ENCODE measurements at regions not wholly inside any gene's neighbourhood (a gene's known extent, or its start where the extent isn't known, plus 50 kb on each side); places are given as distances from the start of the nearest gene placed in this dataset.

DNA sequence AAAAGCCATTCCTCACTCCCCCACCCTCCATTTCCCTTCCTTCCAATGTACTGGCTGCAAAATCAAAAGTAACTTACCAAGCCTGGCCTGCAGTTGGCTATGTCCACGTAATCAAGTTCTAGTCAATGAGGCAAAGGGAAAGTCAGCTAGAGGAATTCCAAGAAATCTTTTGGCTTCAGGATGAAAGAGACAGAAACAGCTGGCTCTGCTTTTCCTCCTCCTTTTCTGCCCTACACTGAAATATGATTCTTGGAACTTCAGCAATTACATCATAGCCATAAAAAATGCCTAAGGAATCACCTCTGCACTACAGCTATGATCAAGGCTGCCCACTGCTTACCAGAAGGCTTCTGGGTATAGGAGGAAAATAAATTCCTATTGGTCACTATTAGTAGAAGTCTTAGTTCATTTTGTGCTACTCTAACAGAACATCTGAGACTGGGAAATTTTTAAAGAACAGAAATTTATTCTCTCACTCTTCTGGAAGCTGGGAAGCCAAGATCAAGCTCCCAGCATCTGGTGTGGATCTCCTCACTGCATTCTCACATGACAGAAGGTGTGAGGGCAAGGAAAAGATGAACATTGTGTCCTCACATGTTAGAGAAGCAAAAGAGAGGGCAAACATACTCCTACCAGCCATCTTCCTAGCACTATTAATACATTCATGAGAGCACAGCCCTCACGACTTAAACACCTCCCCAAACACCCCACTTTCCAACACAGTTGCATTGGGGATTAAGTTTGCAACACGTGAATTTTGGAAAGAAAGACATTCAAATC is 219.9 kb downstream of the TMX3 start:
- in situ Hi-C loops (cut with MboI) = no loop called here
- 12 to 14% methylated on average over 3 of the region's 3 CpGs for WGBS, 2 experiments (ENCODE audit: low coverage in 1 of 2, low lambda C conversion rate in 2 of 2, missing lambda C conversion rate in 2 of 2)
- H3K9ac ChIP-seq = no peak overlapping the region
- no peaks in the 10 kb centered on the region for H3K36me3 ChIP-seq (ENCODE audit: low read depth)
- no peaks in the 10 kb centered on the region for H3K9me2 ChIP-seq (ENCODE audit: insufficient read depth)
- H3K9me3 ChIP-seq (ENCODE audit: low read depth) = no peaks in the 10 kb centered on the region
- H3K27me3 ChIP-seq (replicated peaks; ENCODE audit: insufficient read depth) = no peaks in the 10 kb centered on the region
- peak; percentile 86 for DNase-seq
- H3K79me2 ChIP-seq (ENCODE audit: insufficient read depth) = no peaks in the 10 kb centered on the region
- H3K27ac ChIP-seq = peak overlapping the region; percentile 25; the same call in 1 of the 2 replicates
- no peaks in the 10 kb centered on the region for H4K20me1 ChIP-seq (ENCODE audit: insufficient read depth)
- peaks cover 7% of the 10 kb centered on the region; the same call in 1 of the 2 replicates for H3F3A ChIP-seq (ENCODE audit: insufficient read depth)
- H3K4me3 ChIP-seq = 0 out of 2 replicates have a peak overlapping the region, but pooled peaks have one; percentile 28
- H3K4me2 ChIP-seq (ENCODE audit: unreplicated experiment) = peak overlapping the region; percentile 53
- H2AFZ ChIP-seq = peak overlapping the region; percentile 58
- H3K4me1 ChIP-seq (ENCODE audit: insufficient read depth) = peaks cover 9% of the 10 kb centered on the region
- TF ChIP-seq EZH2phosphoT487 (IDR thresholded peaks at IDR 0.05; ENCODE audit: insufficient read depth, low read depth) = no peak
- TF ChIP-seq EZH2 (IDR thresholded peaks at IDR 0.05; ENCODE audit: insufficient read depth, poor library complexity, severe bottlenecking) = no peak

DNA sequence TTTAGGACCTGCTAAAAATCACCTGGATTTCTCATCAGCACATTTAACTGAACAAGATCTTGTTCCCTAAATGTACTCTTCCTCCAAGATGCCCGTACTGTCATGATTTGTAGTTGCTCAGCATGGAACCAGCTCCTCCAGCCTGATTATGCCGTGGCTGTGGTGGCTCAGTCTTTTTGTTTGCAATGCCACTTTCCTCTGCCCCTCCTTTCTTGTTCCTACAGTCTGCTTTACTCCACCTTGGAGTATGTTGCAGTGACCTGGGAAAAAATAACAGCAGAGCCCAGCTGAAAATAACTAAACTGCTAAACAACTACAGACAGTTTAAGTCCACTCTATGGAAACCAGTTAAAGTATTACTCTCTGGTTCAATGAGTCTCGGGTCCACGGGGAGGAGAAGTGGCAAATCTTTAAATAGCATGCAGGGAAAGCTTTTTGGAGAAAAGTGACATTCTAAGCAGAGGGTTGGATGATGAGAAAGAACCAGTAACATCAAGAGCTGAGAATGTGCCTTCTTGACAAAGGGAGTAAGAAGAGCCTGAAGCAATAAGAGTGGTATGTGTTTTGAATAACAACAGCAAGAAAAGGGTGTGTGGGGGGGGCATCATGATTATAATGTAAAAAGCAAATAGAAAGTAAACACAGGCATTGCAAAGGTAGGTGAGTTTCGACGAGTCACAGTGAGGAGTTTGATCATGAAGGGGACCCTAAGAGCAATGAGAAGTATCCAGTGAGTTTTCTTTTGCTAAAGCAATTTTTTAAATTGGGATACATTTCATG is 225.7 kb downstream of the TMX3 start:
- WGBS, 2 experiments (ENCODE audit: low coverage in 1 of 2, low lambda C conversion rate in 2 of 2, missing lambda C conversion rate in 2 of 2) = 70 to 75% methylated on average over 6 of the region's 6 CpGs
- H3K27me3 ChIP-seq (replicated peaks; ENCODE audit: insufficient read depth) = no peaks in the 10 kb centered on the region
- H3K4me2 ChIP-seq (ENCODE audit: unreplicated experiment) = no peak overlapping the region
- H3K9me2 ChIP-seq (ENCODE audit: insufficient read depth) = no peaks in the 10 kb centered on the region
- H3K27ac ChIP-seq = no peak overlapping the region
- H4K20me1 ChIP-seq (ENCODE audit: insufficient read depth) = no peaks in the 10 kb centered on the region
- no peaks in the 10 kb centered on the region for H3K4me1 ChIP-seq (ENCODE audit: insufficient read depth)
- no peak overlapping the region for H3K9ac ChIP-seq
- no peaks in the 10 kb centered on the region for H3K36me3 ChIP-seq (ENCODE audit: low read depth)
- no peaks in the 10 kb centered on the region for H3F3A ChIP-seq (ENCODE audit: insufficient read depth)
- no peak for TF ChIP-seq EZH2phosphoT487 (IDR thresholded peaks at IDR 0.05; ENCODE audit: insufficient read depth, low read depth)
- no peak for TF ChIP-seq EZH2 (IDR thresholded peaks at IDR 0.05; ENCODE audit: insufficient read depth, poor library complexity, severe bottlenecking)
- no peak for DNase-seq
- no peak overlapping the region for H3K4me3 ChIP-seq
- no peaks in the 10 kb centered on the region for H3K9me3 ChIP-seq (ENCODE audit: low read depth)
- in situ Hi-C loops (cut with MboI) = no loop called here
- H3K79me2 ChIP-seq (ENCODE audit: insufficient read depth) = no peaks in the 10 kb centered on the region
- H2AFZ ChIP-seq = peak overlapping the region; percentile 32; the same call in 1 of the 2 replicates

DNA sequence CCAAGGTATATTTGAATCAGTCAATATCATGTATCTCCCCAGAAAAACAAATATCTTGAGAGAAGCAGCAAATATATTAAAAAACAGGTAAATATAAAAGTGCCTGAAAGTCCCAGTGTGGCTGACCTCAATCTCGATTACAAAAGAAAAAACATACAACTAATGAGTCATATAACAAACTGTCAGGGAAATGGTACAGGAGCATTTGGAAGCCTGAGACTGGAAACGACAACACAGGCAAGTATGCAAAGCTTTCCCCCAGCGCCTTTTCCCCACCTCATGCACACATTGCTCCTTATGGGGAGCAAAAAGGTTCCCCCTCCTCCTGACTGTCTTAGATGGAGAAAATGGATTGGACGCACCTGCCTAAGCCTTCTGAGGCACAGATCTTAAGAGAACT is 230.7 kb downstream of the TMX3 start:
- Histone ChIP-seq H3K27ac (no peak overlapping the region), H3K79me2 (ENCODE audit: insufficient read depth) (no peaks in the 10 kb centered on the region), H3K9me3 (ENCODE audit: low read depth) (no peaks in the 10 kb centered on the region), H3K4me2 (ENCODE audit: unreplicated experiment) (no peak overlapping the region), H3K4me3 (no peak overlapping the region), H3K36me3 (ENCODE audit: low read depth) (no peaks in the 10 kb centered on the region), H3K9ac (no peak overlapping the region), H4K20me1 (ENCODE audit: insufficient read depth) (no peaks in the 10 kb centered on the region), H3F3A (ENCODE audit: insufficient read depth) (no peaks in the 10 kb centered on the region), H2AFZ (no peak overlapping the region), H3K27me3 (replicated peaks; ENCODE audit: insufficient read depth) (no peaks in the 10 kb centered on the region), H3K4me1 (ENCODE audit: insufficient read depth) (no peaks in the 10 kb centered on the region), H3K9me2 (ENCODE audit: insufficient read depth) (no peaks in the 10 kb centered on the region)
- 83 to 90% methylated on average over 4 of the region's 4 CpGs for WGBS, 2 experiments (ENCODE audit: low coverage in 1 of 2, low lambda C conversion rate in 2 of 2, missing lambda C conversion rate in 2 of 2)
- DNase-seq = peak; percentile 8
- in situ Hi-C loops (cut with MboI) = no loop called here
- TF ChIP-seq EZH2 (IDR thresholded peaks at IDR 0.05; ENCODE audit: insufficient read depth, poor library complexity, severe bottlenecking) (no peak), EZH2phosphoT487 (IDR thresholded peaks at IDR 0.05; ENCODE audit: insufficient read depth, low read depth) (no peak)

DNA sequence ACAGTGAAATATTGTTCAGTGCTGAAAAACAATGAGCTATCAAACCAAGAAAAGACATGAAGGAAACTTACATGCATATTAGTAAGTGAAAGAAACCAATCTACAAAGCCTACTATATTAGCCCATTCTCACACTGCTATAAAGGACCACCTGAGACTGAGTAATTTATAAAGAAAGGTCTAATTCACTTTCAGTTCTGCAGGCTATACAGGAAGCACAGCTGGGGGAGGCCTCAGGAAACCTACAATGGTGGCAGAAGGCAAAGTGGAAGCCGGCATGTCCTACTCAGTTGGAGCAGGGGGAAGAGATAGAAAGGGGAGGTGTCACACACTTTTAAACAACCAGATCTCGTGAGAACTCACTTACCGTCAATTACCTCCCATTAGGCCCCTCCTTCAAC is 232.1 kb downstream of the TMX3 start:
- Histone ChIP-seq H3F3A (ENCODE audit: insufficient read depth) (no peaks in the 10 kb centered on the region), H3K36me3 (ENCODE audit: low read depth) (no peaks in the 10 kb centered on the region), H3K4me1 (ENCODE audit: insufficient read depth) (no peaks in the 10 kb centered on the region), H3K27ac (no peak overlapping the region), H3K4me3 (no peak overlapping the region), H2AFZ (no peak overlapping the region), H3K9me3 (ENCODE audit: low read depth) (no peaks in the 10 kb centered on the region), H4K20me1 (ENCODE audit: insufficient read depth) (no peaks in the 10 kb centered on the region), H3K27me3 (replicated peaks; ENCODE audit: insufficient read depth) (no peaks in the 10 kb centered on the region), H3K9ac (no peak overlapping the region), H3K79me2 (ENCODE audit: insufficient read depth) (no peaks in the 10 kb centered on the region), H3K4me2 (ENCODE audit: unreplicated experiment) (no peak overlapping the region), H3K9me2 (ENCODE audit: insufficient read depth) (no peaks in the 10 kb centered on the region)
- 93 to 100% methylated on average over 3 of the region's 3 CpGs for WGBS, 2 experiments (ENCODE audit: low coverage in 1 of 2, low lambda C conversion rate in 2 of 2, missing lambda C conversion rate in 2 of 2)
- DNase-seq = no peak
- in situ Hi-C loops (cut with MboI) = no loop called here
- TF ChIP-seq EZH2phosphoT487 (IDR thresholded peaks at IDR 0.05; ENCODE audit: insufficient read depth, low read depth) (no peak), EZH2 (IDR thresholded peaks at IDR 0.05; ENCODE audit: insufficient read depth, poor library complexity, severe bottlenecking) (no peak)

All from GM23248 (cell line).